ENCODE measurements at regions not wholly inside any gene's neighbourhood (a gene's known extent, or its start where the extent isn't known, plus 50 kb on each side); places are given as distances from the start of the nearest gene placed in this dataset.

DNA sequence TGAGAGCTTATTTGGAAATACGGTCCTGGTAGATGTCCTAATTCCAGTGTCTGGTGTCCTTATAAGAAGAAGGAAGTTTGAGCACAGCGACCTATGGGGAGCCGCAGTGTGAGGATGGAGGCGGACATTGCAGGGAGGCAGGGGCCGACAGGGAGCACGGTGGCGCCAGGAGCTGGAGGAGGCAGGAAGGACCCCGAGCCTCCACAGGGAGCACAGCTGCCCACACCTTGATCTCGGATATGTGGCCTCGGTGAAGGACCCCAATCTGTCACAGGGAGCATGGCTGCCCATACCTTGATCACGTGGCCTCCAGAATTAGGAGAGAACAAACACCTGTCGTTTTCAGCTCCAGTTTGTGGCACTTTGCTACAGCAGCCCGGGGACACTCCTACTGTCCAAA is 461.6 kb upstream of the SALL3 start:
- no peaks in the 10 kb centered on the region for H3K9me3 ChIP-seq
- TF ChIP-seq, protein P1, sequence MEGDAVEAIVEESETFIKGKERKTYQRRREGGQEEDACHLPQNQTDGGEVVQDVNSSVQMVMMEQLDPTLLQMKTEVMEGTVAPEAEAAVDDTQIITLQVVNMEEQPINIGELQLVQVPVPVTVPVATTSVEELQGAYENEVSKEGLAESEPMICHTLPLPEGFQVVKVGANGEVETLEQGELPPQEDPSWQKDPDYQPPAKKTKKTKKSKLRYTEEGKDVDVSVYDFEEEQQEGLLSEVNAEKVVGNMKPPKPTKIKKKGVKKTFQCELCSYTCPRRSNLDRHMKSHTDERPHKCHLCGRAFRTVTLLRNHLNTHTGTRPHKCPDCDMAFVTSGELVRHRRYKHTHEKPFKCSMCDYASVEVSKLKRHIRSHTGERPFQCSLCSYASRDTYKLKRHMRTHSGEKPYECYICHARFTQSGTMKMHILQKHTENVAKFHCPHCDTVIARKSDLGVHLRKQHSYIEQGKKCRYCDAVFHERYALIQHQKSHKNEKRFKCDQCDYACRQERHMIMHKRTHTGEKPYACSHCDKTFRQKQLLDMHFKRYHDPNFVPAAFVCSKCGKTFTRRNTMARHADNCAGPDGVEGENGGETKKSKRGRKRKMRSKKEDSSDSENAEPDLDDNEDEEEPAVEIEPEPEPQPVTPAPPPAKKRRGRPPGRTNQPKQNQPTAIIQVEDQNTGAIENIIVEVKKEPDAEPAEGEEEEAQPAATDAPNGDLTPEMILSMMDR (IDR thresholded peaks at IDR 0.05): no peak
- TF ChIP-seq POLR2A (IDR thresholded peaks at IDR 0.05): no peak
- H3K27me3 ChIP-seq: no peaks in the 10 kb centered on the region
- no peaks in the 10 kb centered on the region for H3K4me1 ChIP-seq
- WGBS, 2 donors: 47 to 71% methylated on average over 13 of the region's 13 CpGs
- no peaks in the 10 kb centered on the region for H3K36me3 ChIP-seq (ENCODE audit: low read depth, missing control alignments)
- H3K4me3 ChIP-seq: peak overlapping the region; percentile 37 to 43
- H3K27ac ChIP-seq: no peak overlapping the region
- DNase-seq: no peak
- intact Hi-C loops (cut with DNase I; ENCODE audit: low total_unique reads): no loop called here

- 57 to 74% methylated on average over 17 to 25 of the region's 25 CpGs for WGBS, 2 donors
- DNase-seq: no peak
- no peak overlapping the region for H3K4me3 ChIP-seq
Observed at GRCh38 chr18:78518805-78519204, 460.8 kb upstream of the SALL3 start.

GRCh38 chr18:78519394-78520062 is 460.1 kb upstream of the SALL3 start:
- no peaks in the 10 kb centered on the region for H3K27me3 ChIP-seq
- H3K36me3 ChIP-seq (ENCODE audit: low read depth, missing control alignments): no peaks in the 10 kb centered on the region
- no peak overlapping the region for H3K4me3 ChIP-seq
- intact Hi-C loops (cut with DNase I; ENCODE audit: low total_unique reads): no loop called here
- H3K4me1 ChIP-seq: no peaks in the 10 kb centered on the region
- TF ChIP-seq, protein P1 (IDR thresholded peaks at IDR 0.05): no peak
- no peak for TF ChIP-seq POLR2A (IDR thresholded peaks at IDR 0.05)
- no peak overlapping the region for H3K27ac ChIP-seq
- no peak for DNase-seq
- WGBS, 2 donors: 44 to 58% methylated on average over 13 to 15 of the region's 15 CpGs
- no peaks in the 10 kb centered on the region for H3K9me3 ChIP-seq

More at GRCh38 chr18:78518805-78519204, 460.8 kb upstream of the SALL3 start:
- Histone ChIP-seq H3K9me3 (no peaks in the 10 kb centered on the region), H3K4me1 (no peaks in the 10 kb centered on the region), H3K36me3 (ENCODE audit: low read depth, missing control alignments) (no peaks in the 10 kb centered on the region), H3K27me3 (no peaks in the 10 kb centered on the region), H3K27ac (no peak overlapping the region)
- intact Hi-C loops (cut with DNase I; ENCODE audit: low total_unique reads): no loop called here
- TF ChIP-seq POLR2A (IDR thresholded peaks at IDR 0.05): no peak
- TF ChIP-seq, protein P1 (IDR thresholded peaks at IDR 0.05): no peak

GRCh38 chr18:78521136-78521535 is 458.5 kb upstream of the SALL3 start:
- Histone ChIP-seq H3K4me3 (no peak overlapping the region), H3K9me3 (no peaks in the 10 kb centered on the region), H3K36me3 (ENCODE audit: low read depth, missing control alignments) (no peaks in the 10 kb centered on the region), H3K27ac (no peak overlapping the region), H3K4me1 (peaks cover 11% of the 10 kb centered on the region), H3K27me3 (no peaks in the 10 kb centered on the region)
- intact Hi-C loops (cut with DNase I; ENCODE audit: low total_unique reads): no loop called here
- WGBS, 2 donors: 77 to 83% methylated on average over 11 of the region's 11 CpGs
- no peak for TF ChIP-seq POLR2A (IDR thresholded peaks at IDR 0.05)
- TF ChIP-seq, protein P1 (IDR thresholded peaks at IDR 0.05): no peak
- no peak for DNase-seq

DNA sequence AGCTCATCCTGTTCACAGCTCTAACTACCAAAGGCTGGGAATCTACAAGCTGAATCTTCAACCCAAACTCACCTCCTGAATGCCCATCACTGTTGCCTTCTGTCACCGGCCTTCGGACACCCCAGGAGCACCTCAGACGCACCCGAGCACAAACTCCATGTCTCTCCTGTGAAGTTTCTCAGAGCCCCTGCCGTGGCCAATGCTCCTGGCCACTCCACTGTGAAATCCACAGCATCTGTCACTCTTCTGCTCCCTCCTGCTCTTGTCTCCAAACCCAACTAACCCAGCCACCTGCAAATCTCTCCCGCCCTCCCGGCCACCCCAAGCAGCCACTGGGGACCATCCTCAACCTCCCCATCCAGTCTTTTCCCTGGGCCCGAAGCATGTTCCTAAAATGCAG is 457.9 kb upstream of the SALL3 start:
- TF ChIP-seq, protein P1 (IDR thresholded peaks at IDR 0.05): no peak
- TF ChIP-seq POLR2A (IDR thresholded peaks at IDR 0.05): no peak
- intact Hi-C loops (cut with DNase I; ENCODE audit: low total_unique reads): no loop called here
- WGBS, 2 donors: 92 to 94% methylated on average over 8 of the region's 8 CpGs
- H3K36me3 ChIP-seq (ENCODE audit: low read depth, missing control alignments): no peaks in the 10 kb centered on the region
- H3K9me3 ChIP-seq: no peaks in the 10 kb centered on the region
- no peak overlapping the region for H3K27ac ChIP-seq
- peaks cover 11% of the 10 kb centered on the region for H3K4me1 ChIP-seq
- no peak overlapping the region for H3K4me3 ChIP-seq
- no peak for DNase-seq
- no peaks in the 10 kb centered on the region for H3K27me3 ChIP-seq
